ENCODE measurements at regions not wholly inside any gene's neighbourhood (a gene's known extent, or its start where the extent isn't known, plus 50 kb on each side); places are given as distances from the start of the nearest gene placed in this dataset.

DNA sequence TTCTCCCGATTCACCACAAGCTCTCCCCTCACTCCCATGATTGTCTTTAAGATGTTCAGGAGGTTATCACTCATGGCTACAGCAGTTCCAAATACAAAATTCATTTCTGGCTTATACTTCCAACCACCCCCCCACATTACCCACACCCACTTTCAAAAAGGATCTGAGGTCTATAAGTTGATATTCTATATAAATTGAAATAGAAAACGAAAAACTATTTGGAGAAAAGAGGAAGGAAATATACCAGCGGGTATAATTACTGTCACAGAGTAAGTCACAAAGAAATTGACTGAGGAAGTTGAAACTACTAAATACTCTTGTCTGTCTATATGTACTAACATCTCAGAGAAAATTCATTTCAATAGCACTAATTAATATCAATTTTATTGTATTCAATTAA is 112.7 kb upstream of the TNFAIP3 start:
- H3K4me3 ChIP-seq (ENCODE audit: low read length), result no peak overlapping the region
- H3K4me2 ChIP-seq (ENCODE audit: low read length), result no peak overlapping the region
- CTCF ChIA-PET, result no interaction called here
- no peaks in the 10 kb centered on the region for H3K79me2 ChIP-seq (ENCODE audit: low read length)
- POLR2A ChIA-PET (ENCODE audit: unreplicated experiment), result no interaction called here
- no peak for ATAC-seq
- H4K20me1 ChIP-seq (ENCODE audit: low read length), result no peaks in the 10 kb centered on the region
- H3K9me2 ChIP-seq (replicated peaks; ENCODE audit: low read length), result no peaks in the 10 kb centered on the region
- no peak overlapping the region for H2AFZ ChIP-seq (ENCODE audit: low read length)
- BruUV-seq (replicated peaks), result no TSS peak
- TF ChIP-seq, protein P1, sequence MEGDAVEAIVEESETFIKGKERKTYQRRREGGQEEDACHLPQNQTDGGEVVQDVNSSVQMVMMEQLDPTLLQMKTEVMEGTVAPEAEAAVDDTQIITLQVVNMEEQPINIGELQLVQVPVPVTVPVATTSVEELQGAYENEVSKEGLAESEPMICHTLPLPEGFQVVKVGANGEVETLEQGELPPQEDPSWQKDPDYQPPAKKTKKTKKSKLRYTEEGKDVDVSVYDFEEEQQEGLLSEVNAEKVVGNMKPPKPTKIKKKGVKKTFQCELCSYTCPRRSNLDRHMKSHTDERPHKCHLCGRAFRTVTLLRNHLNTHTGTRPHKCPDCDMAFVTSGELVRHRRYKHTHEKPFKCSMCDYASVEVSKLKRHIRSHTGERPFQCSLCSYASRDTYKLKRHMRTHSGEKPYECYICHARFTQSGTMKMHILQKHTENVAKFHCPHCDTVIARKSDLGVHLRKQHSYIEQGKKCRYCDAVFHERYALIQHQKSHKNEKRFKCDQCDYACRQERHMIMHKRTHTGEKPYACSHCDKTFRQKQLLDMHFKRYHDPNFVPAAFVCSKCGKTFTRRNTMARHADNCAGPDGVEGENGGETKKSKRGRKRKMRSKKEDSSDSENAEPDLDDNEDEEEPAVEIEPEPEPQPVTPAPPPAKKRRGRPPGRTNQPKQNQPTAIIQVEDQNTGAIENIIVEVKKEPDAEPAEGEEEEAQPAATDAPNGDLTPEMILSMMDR (conservative IDR thresholded peaks at IDR 0.05; ENCODE audit: low read depth, low read length), result no peak
- TF ChIP-seq EZH2 (IDR thresholded peaks at IDR 0.05; ENCODE audit: low read length, unreplicated experiment), result no peak
- no peaks in the 10 kb centered on the region for H3K4me1 ChIP-seq (ENCODE audit: insufficient read depth, low read length)
- H3K27ac ChIP-seq (ENCODE audit: low read length), result no peak overlapping the region
- no peak overlapping the region for H3K9ac ChIP-seq (ENCODE audit: low read length)
- no peaks in the 10 kb centered on the region for H3F3A ChIP-seq (ENCODE audit: low read length, unreplicated experiment)
- no peaks in the 10 kb centered on the region for H3K27me3 ChIP-seq (ENCODE audit: low read length)
- DNase-seq, result no peak
- H3K9me3 ChIP-seq (ENCODE audit: low read length), result no peaks in the 10 kb centered on the region
- intact Hi-C loops (cut with micrococcal nuclease), result no loop called here
- H3K36me3 ChIP-seq (ENCODE audit: low read depth, low read length), result no peaks in the 10 kb centered on the region

GRCh38 chr6:137754866-137755265 is 112.2 kb upstream of the TNFAIP3 start:
- DNase-seq (no peak), ATAC-seq (no peak)
- no peak overlapping the region for H3K9ac ChIP-seq (ENCODE audit: low read length)
- no peak overlapping the region for H3K4me3 ChIP-seq (ENCODE audit: low read length)
- H3K27ac ChIP-seq (ENCODE audit: low read length), result no peak overlapping the region
- no peaks in the 10 kb centered on the region for H3K9me2 ChIP-seq (replicated peaks; ENCODE audit: low read length)
- H3K79me2 ChIP-seq (ENCODE audit: low read length), result no peaks in the 10 kb centered on the region
- no peaks in the 10 kb centered on the region for H4K20me1 ChIP-seq (ENCODE audit: low read length)
- no peak overlapping the region for H2AFZ ChIP-seq (ENCODE audit: low read length)
- no peaks in the 10 kb centered on the region for H3K27me3 ChIP-seq (ENCODE audit: low read length)
- ChIA-PET POLR2A (ENCODE audit: unreplicated experiment) (no interaction called here), CTCF (no interaction called here)
- no peaks in the 10 kb centered on the region for H3K36me3 ChIP-seq (ENCODE audit: low read depth, low read length)
- BruUV-seq (replicated peaks), result no TSS peak
- H3F3A ChIP-seq (ENCODE audit: low read length, unreplicated experiment), result no peaks in the 10 kb centered on the region
- no peaks in the 10 kb centered on the region for H3K9me3 ChIP-seq (ENCODE audit: low read length)
- no peak for TF ChIP-seq EZH2 (IDR thresholded peaks at IDR 0.05; ENCODE audit: low read length, unreplicated experiment)
- TF ChIP-seq EZH2phosphoT487 (IDR thresholded peaks at IDR 0.05; ENCODE audit: borderline replicate concordance, low read length), result no peak
- TF ChIP-seq, protein P1 (conservative IDR thresholded peaks at IDR 0.05; ENCODE audit: low read depth, low read length), result no peak
- no peak overlapping the region for H3K4me2 ChIP-seq (ENCODE audit: low read length)
- intact Hi-C loops (cut with micrococcal nuclease), result no loop called here
- no peaks in the 10 kb centered on the region for H3K4me1 ChIP-seq (ENCODE audit: insufficient read depth, low read length)

GRCh38 chr6:137755284-137755683 is 111.8 kb upstream of the TNFAIP3 start:
- Histone ChIP-seq H4K20me1 (ENCODE audit: low read length) (no peaks in the 10 kb centered on the region), H3F3A (ENCODE audit: low read length, unreplicated experiment) (no peaks in the 10 kb centered on the region), H3K36me3 (ENCODE audit: low read depth, low read length) (no peaks in the 10 kb centered on the region), H3K9me2 (replicated peaks; ENCODE audit: low read length) (no peaks in the 10 kb centered on the region), H3K9ac (ENCODE audit: low read length) (no peak overlapping the region), H3K27me3 (ENCODE audit: low read length) (no peaks in the 10 kb centered on the region), H3K4me3 (ENCODE audit: low read length) (no peak overlapping the region), H3K79me2 (ENCODE audit: low read length) (no peaks in the 10 kb centered on the region), H3K4me1 (ENCODE audit: insufficient read depth, low read length) (no peaks in the 10 kb centered on the region), H3K4me2 (ENCODE audit: low read length) (no peak overlapping the region), H3K27ac (ENCODE audit: low read length) (no peak overlapping the region), H2AFZ (ENCODE audit: low read length) (no peak overlapping the region), H3K9me3 (ENCODE audit: low read length) (no peaks in the 10 kb centered on the region)
- TF ChIP-seq EZH2phosphoT487 (IDR thresholded peaks at IDR 0.05; ENCODE audit: borderline replicate concordance, low read length) (no peak), EZH2 (IDR thresholded peaks at IDR 0.05; ENCODE audit: low read length, unreplicated experiment) (no peak)
- TF ChIP-seq, protein P1 (conservative IDR thresholded peaks at IDR 0.05; ENCODE audit: low read depth, low read length), result no peak
- ChIA-PET CTCF (no interaction called here), POLR2A (ENCODE audit: unreplicated experiment) (no interaction called here)
- ATAC-seq (no peak), DNase-seq (no peak)
- no TSS peak for BruUV-seq (replicated peaks)
- intact Hi-C loops (cut with micrococcal nuclease), result no loop called here

Data from PC-3 (cell line).